HCT116 (cell line): ENCODE measurements at regions not wholly inside any gene's neighbourhood (a gene's known extent, or its start where the extent isn't known, plus 50 kb on each side); places are given as distances from the start of the nearest gene placed in this dataset.
"Not testable (repeated sequence)": the region's sequence is repeated elsewhere in the genome, so short reads cannot be mapped to it uniquely, and the experiment has no call there.

Experiments
- ATAC-seq: fragments of 200-7000 bp; cut with Tn5 transposase; 2 replicates; pipeline ENCODE4 v1.9.1; 2020; ENCODE audit warnings: mild to moderate bottlenecking, moderate library complexity
- BruUV-seq: library from RNA; stranded (reverse); fragments of 400-500 nt; replicated peaks from 2 replicates; lab custom pipeline; 2021; lab: Mats Ljungman, UMichigan
- CTCF ChIA-PET: fragments of 300-600 bp; sonication (Branson Sonifier 250); formaldehyde crosslinking; loops from one replicate; lab custom pipeline; 2021; ENCODE audit warnings: antibody characterized with exemption; lab: Charles Lee
- POLR2A ChIA-PET: fragments of 300-600, 350-600 bp; sonication (Branson Sonifier 250); formaldehyde crosslinking; loops from one replicate; lab custom pipeline; 2021; ENCODE audit warnings: antibody characterized with exemption; lab: Charles Lee
- RAD21 ChIA-PET, 2 experiments: fragments of 300-600 bp; sonication (Branson Sonifier 250); formaldehyde crosslinking; loops; one replicate each; lab custom pipeline; 2023; ENCODE audit warnings: low total read pairs in 2 of 2; ENCODE audit not compliant: uncharacterized antibody in 2 of 2, unreplicated experiment in 2 of 2, low non-redundant PET in 1 of 2; lab: Charles Lee
- DNase-seq: peaks from one replicate; pipeline ENCODE4 v3.0.0-alpha.2; 2010; ENCODE audit warnings: low read depth, low spot score
- H2AFZ ChIP-seq: fragments of 200-600 bp; shearing (Covaris generic), sonication (generic); 2 replicates; pipeline ENCODE4 v1.6.1; 2017; ENCODE audit warnings: low read depth, mixed run types, mixed read lengths, antibody characterized with exemption, low read length; ENCODE audit not compliant: poor library complexity, severe bottlenecking
- H3K27ac ChIP-seq: 2 replicates; pipeline ENCODE4 v1.5.1; 2012; ENCODE audit warnings: low read depth, low read length
- H3K27me3 ChIP-seq: fragments of 200-600 bp; sonication (generic); 2 replicates; pipeline ENCODE4 v1.6.1; 2016; ENCODE audit warnings: mixed run types, low read length, mixed read lengths; ENCODE audit not compliant: insufficient read depth
- H3K36me3 ChIP-seq, 2 experiments: fragments of 200-500 bp in 1 of 2; fragments of 200-600 bp in 1 of 2; sonication (Bioruptor generic) in 1 of 2; sonication (generic) in 1 of 2; 2 replicates each; pipeline versions ENCODE4 v1.5.1 to v1.6.1; 2014 to 2016; ENCODE audit warnings: low read length in 2 of 2, inconsistent platforms in 1 of 2, mixed read lengths in 1 of 2, mixed run types in 1 of 2; ENCODE audit not compliant: insufficient read depth in 2 of 2, control insufficient read depth in 1 of 2
- H3K4me1 ChIP-seq, 2 experiments: fragments of 200-600 bp in 1 of 2; sonication (generic) in 1 of 2; 2 replicates each; pipeline versions ENCODE4 v1.5.1 to v1.6.1; 2012 to 2017; ENCODE audit warnings: low read length in 2 of 2, inconsistent platforms in 1 of 2, mild to moderate bottlenecking in 1 of 2, mixed read lengths in 1 of 2, mixed run types in 1 of 2, moderate library complexity in 1 of 2; ENCODE audit not compliant: insufficient read depth in 2 of 2, control insufficient read depth in 1 of 2
- H3K4me2 ChIP-seq: fragments of 200-600 bp; sonication (generic); 2 replicates; pipeline ENCODE4 v1.6.1; 2017; ENCODE audit warnings: mixed run types, low read length, mixed read lengths
- H3K4me3 ChIP-seq, 2 experiments: fragments of 200-600 bp in 1 of 2; sonication (generic) in 1 of 2; replicated peaks in 1 of 2; 2 replicates each; pipeline ENCODE4 v1.5.1; 2011 to 2016; ENCODE audit warnings: low read length in 2 of 2, control low read depth in 1 of 2, low read depth in 1 of 2, mild to moderate bottlenecking in 1 of 2, mixed read lengths in 1 of 2, mixed run types in 1 of 2
- H3K79me2 ChIP-seq: fragments of 200-600 bp; sonication (generic); 2 replicates; pipeline ENCODE4 v1.6.1; 2017; ENCODE audit warnings: mild to moderate bottlenecking, mixed run types, low read length, moderate library complexity, mixed read lengths; ENCODE audit not compliant: insufficient read depth
- H3K9ac ChIP-seq: fragments of 200-600 bp; sonication (generic); 2 replicates; pipeline ENCODE4 v1.6.1; 2016; ENCODE audit warnings: low read length, mixed read lengths
- H3K9me2 ChIP-seq: fragments of 200-600 bp; sonication (generic), shearing (Covaris generic); 2 replicates; pipeline ENCODE4 v1.6.1; 2017; ENCODE audit warnings: mixed run types, mild to moderate bottlenecking, moderate library complexity; ENCODE audit not compliant: insufficient read depth
- H3K9me3 ChIP-seq, 2 experiments: fragments of 200-500 bp in 1 of 2; fragments of 200-600 bp in 1 of 2; sonication (Bioruptor generic) in 1 of 2; sonication (generic) in 1 of 2; 2 replicates each; pipeline ENCODE4 v1.6.1; 2014 to 2017; ENCODE audit warnings: low read length in 2 of 2, mixed read lengths in 2 of 2, inconsistent platforms in 1 of 2, low read depth in 1 of 2, mild to moderate bottlenecking in 1 of 2, mixed run types in 1 of 2, moderate library complexity in 1 of 2; ENCODE audit not compliant: control insufficient read depth in 1 of 2, insufficient read depth in 1 of 2
- H4K20me1 ChIP-seq: fragments of 200-600 bp; sonication (generic), shearing (Covaris generic); 2 replicates; pipeline ENCODE4 v1.6.1; 2017; ENCODE audit warnings: mixed run types, mild to moderate bottlenecking, moderate library complexity; ENCODE audit not compliant: insufficient read depth
- intact Hi-C: fragments of 100-400 bp; cut with micrococcal nuclease; formaldehyde crosslinking; loops from 2 replicates; pipeline ENCODE4 v1.10.0; 2022

DNA sequence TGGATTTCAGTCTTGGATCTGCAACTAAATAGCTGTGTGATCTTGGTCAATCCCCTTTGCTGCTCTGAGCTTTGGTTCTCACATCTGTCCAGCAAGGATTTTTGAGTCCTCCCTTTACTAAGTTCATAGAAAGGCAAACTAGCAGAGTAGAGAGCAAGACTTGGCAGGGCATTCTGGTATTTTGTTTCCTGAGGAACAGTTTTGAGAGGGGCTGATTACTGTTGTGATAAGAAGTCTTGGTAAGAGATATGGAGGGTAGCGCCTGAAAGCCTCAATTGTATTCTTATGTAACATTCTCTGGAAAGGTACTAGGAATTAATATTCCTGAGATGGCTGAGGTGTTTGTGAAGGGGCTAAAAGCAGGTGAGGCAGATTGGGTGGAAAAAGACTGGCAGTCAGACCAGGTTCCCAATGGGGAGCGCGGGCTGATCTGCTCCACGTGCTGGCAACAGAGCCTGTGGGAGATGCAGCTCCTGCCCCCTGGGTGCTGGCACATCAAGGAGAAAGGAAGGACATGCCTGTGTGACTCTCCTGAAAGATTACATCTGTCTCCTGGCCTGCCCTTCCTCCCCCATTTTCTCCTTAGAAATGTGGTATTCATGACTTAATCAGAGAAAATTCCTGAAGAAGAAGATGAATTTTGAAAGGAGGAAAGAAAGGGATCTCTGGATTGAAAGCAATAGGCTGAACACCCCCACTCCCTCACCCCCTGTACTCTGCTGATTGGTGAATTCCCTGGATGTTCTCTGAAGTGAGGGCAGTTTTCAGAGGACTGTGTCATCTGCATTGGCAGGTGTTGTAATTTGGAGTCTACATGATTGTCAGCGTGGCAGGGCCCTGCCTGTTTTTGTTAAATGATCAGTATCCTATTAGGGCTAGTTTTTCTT is 94.0 kb downstream of the SRGAP2 start:
- H3K4me2 ChIP-seq, H3K9me2 ChIP-seq, H3K4me1 ChIP-seq, H3K79me2 ChIP-seq, H2AFZ ChIP-seq, H4K20me1 ChIP-seq, DNase-seq, CTCF ChIA-PET, H3K4me3 ChIP-seq, H3K9ac ChIP-seq, H3K9me3 ChIP-seq, POLR2A ChIA-PET, intact Hi-C loops, ATAC-seq, H3K27ac ChIP-seq, H3K27me3 ChIP-seq, BruUV-seq, H3K36me3 ChIP-seq, RAD21 ChIA-PET: not testable (repeated sequence)

DNA sequence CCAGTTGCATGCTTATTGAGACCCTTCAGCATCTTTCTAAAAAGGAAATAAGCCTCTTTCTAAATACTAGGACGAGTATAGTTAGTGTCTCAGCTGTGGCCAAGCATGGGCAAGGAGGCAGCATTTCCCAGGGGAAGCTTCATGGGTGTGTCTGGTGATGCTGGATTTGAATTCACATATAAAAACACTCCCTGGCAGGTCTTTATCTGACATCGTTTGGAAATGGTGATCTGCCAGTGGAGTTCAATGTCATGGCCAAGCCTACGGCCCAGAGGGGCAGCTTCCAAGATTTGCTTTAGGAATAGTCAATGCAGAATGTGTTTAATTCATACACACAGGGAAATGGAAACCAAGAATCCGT is 94.7 kb downstream of the SRGAP2 start:
- intact Hi-C loops, H3K4me3 ChIP-seq, H3K27ac ChIP-seq, CTCF ChIA-PET, RAD21 ChIA-PET, ATAC-seq, BruUV-seq, POLR2A ChIA-PET, H3K4me1 ChIP-seq, H3K9me3 ChIP-seq, H3K4me2 ChIP-seq, H3K27me3 ChIP-seq, H3K79me2 ChIP-seq, H3K9me2 ChIP-seq, H2AFZ ChIP-seq, DNase-seq, H3K9ac ChIP-seq, H4K20me1 ChIP-seq, H3K36me3 ChIP-seq: not testable (repeated sequence)

DNA sequence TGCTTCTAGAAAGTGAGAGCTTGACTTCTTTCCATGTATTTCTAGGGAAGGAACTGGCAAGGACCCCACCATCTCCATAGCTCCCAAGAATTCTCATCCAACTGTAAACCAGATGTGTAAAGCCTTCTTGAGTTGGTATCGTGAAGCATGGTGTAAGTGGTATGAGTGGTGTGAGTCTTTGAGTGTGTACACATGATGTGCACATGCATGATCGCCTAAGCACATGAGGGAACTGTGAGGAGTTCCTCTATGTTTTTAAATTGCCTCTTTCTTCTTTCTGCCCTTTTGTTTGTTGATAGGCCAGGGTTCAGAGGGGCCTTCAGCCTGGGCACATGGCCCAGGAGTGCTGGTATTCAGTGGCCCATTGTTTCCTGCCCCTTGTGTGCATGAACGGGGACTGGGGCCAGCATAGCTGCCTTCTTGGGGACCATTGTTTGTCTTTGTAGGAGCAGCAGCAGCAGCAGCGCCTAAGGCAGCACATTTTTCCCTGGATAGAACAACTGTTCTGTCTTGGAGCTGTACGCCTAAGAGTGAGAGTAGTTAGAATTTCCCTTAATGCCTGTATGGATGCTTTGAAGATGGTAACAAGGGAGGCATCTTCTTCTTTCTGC is 95.9 kb downstream of the SRGAP2 start:
- ATAC-seq: not testable (repeated sequence)

DNA sequence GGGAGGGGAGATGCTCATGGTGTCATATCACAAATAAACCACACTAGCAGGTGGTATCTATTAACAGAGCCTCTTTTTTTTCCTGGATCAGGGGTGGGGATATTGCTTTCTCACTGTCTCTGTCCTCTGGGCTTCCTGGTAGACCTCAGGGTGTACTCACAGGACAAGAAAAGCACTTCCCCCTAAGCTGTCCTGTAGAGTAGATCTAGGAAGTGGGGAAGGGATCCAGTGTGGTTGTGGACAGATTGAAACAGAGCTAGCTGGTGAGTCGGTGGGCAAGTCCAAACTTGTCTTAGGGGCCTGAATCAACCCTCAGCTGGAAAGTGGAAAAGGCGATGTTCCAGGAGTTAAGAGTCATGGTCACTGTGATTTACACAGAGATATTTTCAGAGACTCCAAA is 96.6 kb downstream of the SRGAP2 start:
- not testable (repeated sequence) for H3K27me3 ChIP-seq

More for the DNA sequence above, 95.9 kb downstream of the SRGAP2 start:
- H3K27ac ChIP-seq, H3K9me3 ChIP-seq, BruUV-seq, CTCF ChIA-PET, H2AFZ ChIP-seq, DNase-seq, H3K27me3 ChIP-seq, POLR2A ChIA-PET, RAD21 ChIA-PET, H3K36me3 ChIP-seq, H4K20me1 ChIP-seq, H3K9ac ChIP-seq, intact Hi-C loops, H3K4me1 ChIP-seq, H3K79me2 ChIP-seq, H3K4me3 ChIP-seq, H3K9me2 ChIP-seq, H3K4me2 ChIP-seq: not testable (repeated sequence)

More for the DNA sequence above, 96.6 kb downstream of the SRGAP2 start:
- RAD21 ChIA-PET, H3K36me3 ChIP-seq, CTCF ChIA-PET, H3K27ac ChIP-seq, H3K9me3 ChIP-seq, intact Hi-C loops, H3K4me1 ChIP-seq, DNase-seq, H3K4me3 ChIP-seq, H3K9ac ChIP-seq, H3K4me2 ChIP-seq, H3K79me2 ChIP-seq, BruUV-seq, H3K9me2 ChIP-seq, H4K20me1 ChIP-seq, H2AFZ ChIP-seq, POLR2A ChIA-PET: not testable (repeated sequence)
- peak; percentile 30; the same call in 1 of the 2 replicates for ATAC-seq
